HG03521 (cell line): ENCODE measurements at regions not wholly inside any gene's neighbourhood (a gene's known extent, or its start where the extent isn't known, plus 50 kb on each side); places are given as distances from the start of the nearest gene placed in this dataset.
"Not testable (repeated sequence)": the region's sequence is repeated elsewhere in the genome, so short reads cannot be mapped to it uniquely, and the experiment has no call there.

Experiments used
- ATAC-seq: cut with Tn5 transposase; IDR thresholded peaks from one replicate; pipeline ENCODE4 v1.9.1; 2021; ENCODE audit warnings: mild to moderate bottlenecking, moderate library complexity; ENCODE audit not compliant: unreplicated experiment

DNA sequence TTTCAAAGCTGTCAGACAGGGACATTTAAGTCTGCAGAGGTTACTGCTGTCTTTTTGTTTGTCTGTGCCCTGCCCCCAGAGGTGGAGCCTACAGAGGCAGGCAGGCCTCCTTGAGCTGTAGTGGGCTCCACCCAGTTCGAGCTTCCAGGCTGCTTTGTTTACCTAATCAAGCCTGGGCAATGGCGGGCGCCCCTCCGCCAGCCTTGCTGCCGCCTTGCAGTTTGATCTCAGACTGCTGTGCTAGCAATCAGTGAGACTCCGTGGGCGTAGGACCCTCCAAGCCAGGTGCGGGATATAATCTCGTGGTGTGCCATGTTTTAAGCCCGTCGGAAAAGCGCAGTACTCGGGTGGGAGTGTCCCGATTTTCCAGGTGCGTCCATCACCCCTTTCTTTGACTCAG lies 919.2 kb upstream of the ARRDC3 start:
- not testable (repeated sequence) for ATAC-seq

GRCh38 chr5:92283521-92283920 lies 900.4 kb upstream of the ARRDC3 start:
- no peak for ATAC-seq

DNA sequence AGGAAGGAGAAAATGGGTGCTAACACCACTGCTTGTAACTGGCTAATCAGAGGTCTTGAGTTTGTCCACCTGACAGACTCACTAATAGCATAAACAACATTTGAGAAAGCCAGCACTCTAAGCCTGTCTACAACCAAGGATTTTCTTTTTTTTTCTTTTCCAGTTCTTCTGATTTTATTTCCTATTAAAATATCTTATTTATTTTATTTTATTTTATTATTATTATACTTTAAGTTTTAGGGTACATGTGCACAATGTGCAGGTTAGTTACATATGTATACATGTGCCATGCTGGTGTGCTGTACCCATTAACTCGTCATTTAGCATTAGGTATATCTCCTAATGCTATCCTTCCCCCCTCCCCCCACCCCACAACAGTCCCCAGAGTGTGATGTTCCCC lies 888.6 kb upstream of the ARRDC3 start:
- not testable (repeated sequence) for ATAC-seq

DNA sequence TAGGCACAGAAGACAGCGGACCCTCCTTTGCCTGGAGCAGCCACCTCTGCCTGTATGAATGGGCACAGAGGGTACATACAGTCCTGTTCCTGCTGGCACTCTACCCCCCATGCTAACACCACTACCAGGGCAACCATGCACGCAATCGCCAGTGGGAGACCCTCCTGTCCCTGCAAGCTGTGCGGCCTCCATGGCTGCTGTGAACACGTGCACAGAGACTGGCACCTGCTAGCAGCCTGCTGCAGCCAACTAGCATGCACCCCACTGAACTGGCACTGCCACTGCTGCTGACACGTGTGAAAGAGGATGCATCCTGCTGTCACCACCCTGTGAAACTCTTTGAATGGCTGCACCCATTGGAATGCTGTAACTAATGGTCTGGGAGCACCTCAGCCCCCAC lies 885.2 kb upstream of the ARRDC3 start:
- ATAC-seq = no peak

DNA sequence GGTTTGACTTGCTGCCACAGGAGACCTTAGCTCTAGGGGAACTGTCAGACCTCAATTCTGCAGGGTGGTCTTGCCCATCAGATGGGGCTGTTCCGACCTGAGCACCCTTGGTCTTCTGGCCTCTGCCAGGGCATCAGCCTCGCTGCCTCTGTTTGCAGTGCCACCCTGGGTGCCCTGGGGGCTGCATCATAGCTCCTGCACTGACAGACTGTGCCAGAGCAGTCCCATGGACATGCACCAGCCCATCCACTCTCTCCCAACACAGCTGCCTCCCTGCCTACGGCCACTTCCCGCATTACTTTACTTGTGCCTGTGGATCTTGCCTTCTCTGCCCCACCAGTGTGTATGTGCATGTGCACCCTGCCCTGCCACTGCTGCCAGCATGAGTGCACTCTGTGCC lies 884.7 kb upstream of the ARRDC3 start:
- no peak for ATAC-seq

DNA sequence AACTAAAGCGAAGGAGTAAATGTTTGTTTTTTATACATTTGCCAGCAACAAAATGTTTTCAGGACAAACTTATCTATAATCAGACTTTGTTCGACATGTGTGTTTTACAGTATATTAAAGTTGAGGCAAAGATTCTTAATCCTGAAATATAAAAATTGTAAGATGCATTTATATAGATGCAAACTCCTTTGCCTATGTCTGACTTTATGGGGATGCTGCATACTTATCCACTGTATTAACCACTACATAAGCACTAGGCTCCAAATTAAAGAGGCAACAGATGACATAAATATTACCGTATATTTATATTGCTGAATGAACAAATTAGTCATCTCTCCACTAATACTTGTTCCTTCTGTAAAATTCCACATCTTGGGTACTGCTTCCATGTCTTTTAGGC lies 882.7 kb upstream of the ARRDC3 start:
- no peak for ATAC-seq

DNA sequence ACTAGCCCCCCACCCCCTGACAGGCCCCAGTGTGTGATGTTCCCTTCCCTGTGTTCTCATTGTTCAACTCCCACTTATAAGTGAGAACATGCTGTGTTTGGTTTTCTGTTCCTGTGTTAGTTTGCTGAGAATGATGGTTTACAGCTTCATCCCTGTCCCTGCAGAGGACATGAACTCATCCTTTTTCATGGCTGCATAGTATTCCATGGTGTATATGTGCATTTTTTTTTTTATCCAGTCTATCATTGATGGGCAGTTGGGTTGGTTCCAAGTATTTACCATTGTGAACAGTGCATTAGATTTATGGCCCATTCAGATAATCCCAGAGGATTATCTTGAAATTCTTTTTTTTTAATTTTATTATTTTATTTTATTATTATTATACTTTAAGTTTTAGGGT lies 872.5 kb upstream of the ARRDC3 start:
- not testable (repeated sequence) for ATAC-seq

- no peak for ATAC-seq
Measured at GRCh38 chr5:92248518-92248917, 865.4 kb upstream of the ARRDC3 start.

GRCh38 chr5:92242170-92242569 lies 859.1 kb upstream of the ARRDC3 start:
- no peak for ATAC-seq

DNA sequence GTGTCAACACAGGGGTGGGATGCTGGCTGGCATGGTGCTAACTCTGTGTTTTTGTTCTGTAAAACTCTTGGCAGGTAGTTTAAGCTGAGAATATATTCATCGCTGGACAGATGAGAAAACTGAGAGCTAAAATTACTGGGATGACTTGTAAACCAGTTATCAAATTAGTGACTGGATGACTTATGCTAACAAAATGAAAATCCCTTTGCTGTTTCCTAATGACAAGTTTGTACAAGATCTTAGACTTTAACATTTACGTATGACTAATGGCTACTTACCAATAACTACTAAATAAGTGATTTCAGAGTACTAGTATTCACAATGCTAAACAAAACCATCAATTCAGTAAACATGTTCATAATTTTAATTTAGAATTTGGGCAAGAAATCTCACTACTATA lies 854.8 kb upstream of the ARRDC3 start:
- no peak for ATAC-seq

DNA sequence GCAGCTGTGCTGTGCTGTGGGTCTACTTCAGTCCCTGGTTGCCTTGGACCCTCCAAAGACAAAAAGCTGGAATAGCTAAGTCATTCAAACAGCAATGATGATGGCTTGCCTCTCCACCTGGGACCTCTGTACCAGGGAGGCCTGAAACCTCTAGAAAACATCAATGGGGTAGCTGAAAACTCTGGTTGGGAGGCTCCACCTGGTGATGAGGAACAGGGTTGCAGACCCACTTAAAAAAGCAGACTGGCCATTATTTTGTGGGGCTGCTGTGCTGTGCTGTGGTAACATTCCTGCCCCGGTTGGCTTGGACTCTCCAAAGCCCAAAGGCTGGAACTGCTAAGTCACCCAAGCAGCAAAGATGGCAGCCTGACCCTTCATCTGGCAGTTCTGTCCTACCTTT lies 839.3 kb upstream of the ARRDC3 start:
- ATAC-seq = no peak

DNA sequence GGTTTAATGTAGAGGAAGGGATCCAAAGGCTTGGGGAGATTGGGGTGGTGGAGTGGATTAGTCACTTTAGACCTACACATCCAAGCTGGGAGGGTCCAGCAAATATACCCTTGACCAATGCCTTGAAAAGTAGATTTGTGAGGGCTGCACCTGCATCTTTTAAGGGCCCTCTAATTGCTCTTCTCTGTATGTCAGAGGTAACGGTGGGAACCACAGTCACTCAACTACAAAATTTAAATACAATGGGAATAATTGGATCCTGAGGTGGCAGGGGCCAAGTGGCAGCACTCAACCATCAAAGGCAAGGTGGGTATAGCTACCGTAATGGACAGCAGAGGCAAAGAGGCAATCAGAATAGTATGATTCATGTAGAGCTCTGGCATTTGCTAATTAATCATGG lies 833.7 kb upstream of the ARRDC3 start:
- not testable (repeated sequence) for ATAC-seq

- no peak for ATAC-seq
Measured at GRCh38 chr5:92215116-92215515, 832.0 kb upstream of the ARRDC3 start.

GRCh38 chr5:92208265-92208664 lies 825.1 kb upstream of the ARRDC3 start:
- ATAC-seq = no peak

- no peak for ATAC-seq
Measured at GRCh38 chr5:92207151-92207550, 824.0 kb upstream of the ARRDC3 start.

DNA sequence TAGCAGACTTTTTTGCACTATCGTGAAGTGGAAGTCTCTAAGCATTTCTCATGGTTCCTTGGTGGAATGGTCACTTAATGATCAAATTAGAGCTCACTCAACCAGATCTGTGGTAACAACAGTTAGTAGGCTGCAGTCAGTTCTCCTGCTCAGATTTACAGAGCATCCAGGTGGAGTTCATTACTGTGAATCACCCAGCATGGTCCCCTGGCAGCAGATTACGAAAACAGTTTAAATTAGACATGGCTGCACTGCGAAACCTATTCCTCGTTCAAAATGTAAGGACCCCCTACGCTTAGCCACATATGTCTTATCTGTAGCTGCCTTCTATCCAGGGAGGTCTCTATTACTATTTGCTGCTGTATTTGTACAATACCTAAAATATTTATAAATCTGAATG lies 823.6 kb upstream of the ARRDC3 start:
- no peak for ATAC-seq

DNA sequence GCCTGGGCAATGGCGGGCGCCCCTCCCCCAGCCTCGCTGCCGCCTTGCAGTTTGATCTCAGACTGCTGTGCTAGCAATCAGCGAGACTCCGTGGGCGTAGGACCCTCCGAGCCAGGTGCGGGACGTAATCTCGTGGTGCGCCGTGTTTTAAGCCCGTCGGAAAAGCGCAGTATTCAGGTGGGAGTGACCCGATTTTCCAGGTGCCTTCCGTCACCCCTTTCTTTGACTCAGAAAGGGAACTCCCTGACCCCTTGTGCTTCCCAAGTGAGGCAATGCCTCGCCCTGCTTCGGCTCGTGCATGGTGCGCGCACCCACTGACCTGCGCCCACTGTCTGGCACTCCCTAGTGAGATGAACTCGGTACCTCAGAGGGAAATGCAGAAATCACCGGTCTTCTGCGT lies 815.9 kb upstream of the ARRDC3 start:
- not testable (repeated sequence) for ATAC-seq

DNA sequence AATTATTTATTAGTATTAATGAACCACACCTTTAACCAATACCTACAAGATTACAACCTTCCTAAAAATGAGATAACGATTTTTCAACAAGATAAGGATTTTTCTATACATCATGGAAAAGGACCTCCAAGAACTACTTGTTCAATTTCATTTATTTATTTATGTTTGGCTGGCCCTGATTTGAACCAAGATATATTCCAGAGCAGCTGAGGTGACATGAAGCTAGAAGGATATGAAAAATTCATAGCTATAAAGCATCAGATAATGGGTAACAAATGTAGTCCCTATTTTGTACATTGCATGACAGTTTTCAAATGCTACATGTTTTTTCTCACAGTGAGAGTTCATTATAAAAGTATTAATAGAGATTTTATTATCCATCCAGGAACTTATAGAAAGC lies 798.5 kb upstream of the ARRDC3 start:
- ATAC-seq = no peak

GRCh38 chr5:92180391-92180790 lies 797.3 kb upstream of the ARRDC3 start:
- ATAC-seq = no peak

DNA sequence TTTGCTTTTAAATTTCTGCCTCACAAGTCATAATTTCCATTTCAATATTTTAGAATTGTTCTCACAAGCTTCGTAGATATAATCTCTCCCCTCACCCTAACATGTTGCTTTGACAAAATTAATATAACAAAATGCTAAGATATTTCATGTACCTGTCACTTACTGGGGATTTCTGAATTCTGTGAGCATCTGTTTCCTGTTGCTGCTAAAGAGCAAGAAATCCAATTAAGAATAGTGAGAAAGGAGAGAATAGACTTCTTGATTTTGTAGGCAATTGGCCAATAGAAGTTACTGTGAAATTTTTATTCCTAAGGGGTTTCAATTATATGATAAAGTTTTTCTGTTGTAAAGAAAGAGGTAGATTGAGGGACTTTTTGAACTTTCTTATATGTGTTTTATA lies 796.5 kb upstream of the ARRDC3 start:
- ATAC-seq = no peak

- no peak for ATAC-seq
Measured at GRCh38 chr5:92177926-92178487, 794.9 kb upstream of the ARRDC3 start.

- ATAC-seq = no peak
Measured at GRCh38 chr5:92163906-92164305, 780.8 kb upstream of the ARRDC3 start.

GRCh38 chr5:92147798-92148197 lies 764.7 kb upstream of the ARRDC3 start:
- ATAC-seq = no peak

DNA sequence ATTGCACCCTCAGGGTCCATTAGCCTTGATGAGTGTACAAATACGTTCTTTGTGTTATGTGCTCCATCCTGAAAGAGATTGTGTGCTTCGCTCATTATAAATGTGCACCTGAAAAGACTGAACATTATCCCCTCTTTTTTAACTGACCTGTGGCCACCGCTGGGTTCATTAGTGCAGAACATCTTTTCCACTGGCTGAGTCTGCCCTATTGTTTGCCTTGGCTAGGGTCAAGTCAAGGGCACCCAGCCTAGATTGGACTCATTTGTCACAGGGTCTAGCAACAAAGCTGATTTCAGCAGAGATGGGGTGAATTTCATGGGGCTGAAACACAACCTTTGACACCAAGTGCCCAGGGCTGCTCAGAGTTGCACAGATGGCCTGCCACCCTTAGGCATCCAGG lies 764.1 kb upstream of the ARRDC3 start:
- ATAC-seq = no peak
